ENCODE measurements at regions not wholly inside any gene's neighbourhood (a gene's known extent, or its start where the extent isn't known, plus 50 kb on each side); places are given as distances from the start of the nearest gene placed in this dataset.
"Not testable (repeated sequence)": the region's sequence is repeated elsewhere in the genome, so short reads cannot be mapped to it uniquely, and the experiment has no call there.

DNA sequence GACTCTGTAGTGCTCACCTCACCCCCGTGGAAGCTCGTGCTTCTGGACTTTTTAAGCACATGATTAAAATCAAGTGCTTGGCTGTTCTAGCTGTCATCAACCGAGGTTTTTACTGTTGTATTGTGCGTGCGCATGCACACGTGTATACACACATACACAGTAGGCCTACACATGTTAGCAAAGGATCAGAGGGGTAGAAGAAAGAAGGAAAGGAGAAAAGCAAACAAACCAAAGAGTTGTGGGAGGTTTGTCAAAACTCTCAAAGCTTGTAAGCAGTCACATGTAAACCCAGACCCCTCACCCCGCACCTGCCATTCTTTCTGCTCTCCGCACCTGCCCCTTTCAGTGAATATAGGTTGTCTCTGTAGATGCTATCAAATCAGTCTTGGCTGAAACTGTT is 311.8 kb downstream of the HS3ST1 start:
- no peak for DNase-seq

DNA sequence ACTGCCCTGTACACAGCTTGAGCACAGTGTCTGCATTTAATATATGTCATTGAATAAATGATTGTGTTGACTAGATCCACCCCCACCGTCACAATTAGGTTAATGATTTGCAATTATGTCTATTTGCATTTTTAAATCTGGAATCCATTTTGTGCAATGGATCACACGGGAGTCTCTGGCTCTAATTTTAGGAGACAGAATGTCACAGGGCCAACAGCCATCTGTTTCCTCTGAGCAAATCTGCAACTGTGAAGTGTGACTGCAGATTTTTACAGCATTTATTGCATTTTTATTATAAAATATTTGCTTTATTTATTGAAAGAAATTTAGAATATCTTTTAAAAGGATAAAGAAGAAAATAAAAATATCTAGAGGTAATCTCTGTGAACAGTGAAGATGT is 316.8 kb downstream of the HS3ST1 start:
- DNase-seq: no peak

DNA sequence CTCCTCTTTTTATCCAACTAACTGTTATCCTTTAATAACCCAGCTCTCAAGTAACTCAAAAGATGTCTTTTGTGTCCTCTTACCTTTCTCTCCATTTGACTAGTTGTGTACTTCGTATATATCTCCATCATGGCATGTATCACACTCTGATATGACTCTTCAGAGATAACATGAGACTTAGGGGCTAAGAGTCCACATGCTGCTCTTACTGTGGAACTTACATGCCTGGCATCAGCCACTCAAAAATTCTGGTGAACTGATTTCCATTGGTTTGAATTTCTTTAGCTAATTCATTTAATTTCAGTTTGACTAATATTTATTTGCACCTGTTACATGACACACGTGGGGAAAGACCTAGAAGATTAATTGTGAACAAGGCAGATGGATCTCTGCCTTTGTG is 317.3 kb downstream of the HS3ST1 start:
- no peak for DNase-seq

DNA sequence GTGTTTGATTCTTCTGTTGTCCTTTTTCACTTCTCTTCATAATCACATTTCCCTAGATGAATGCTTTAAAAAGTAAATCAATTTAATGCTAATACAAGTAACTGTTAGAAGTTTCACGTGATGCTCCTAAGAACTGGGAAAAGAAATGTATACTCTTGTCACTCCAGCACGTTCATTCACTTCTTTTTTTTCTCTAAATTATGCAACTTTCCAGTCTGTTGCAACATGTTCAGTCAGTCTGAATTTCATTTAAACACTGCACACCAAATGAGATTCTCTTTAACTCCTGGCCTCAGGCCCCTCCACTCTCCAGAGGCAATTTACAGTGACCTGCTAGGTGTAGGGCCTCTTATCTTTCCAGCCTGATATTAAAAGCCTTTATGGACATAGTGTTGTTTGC is 321.9 kb downstream of the HS3ST1 start:
- no peak for DNase-seq

DNA sequence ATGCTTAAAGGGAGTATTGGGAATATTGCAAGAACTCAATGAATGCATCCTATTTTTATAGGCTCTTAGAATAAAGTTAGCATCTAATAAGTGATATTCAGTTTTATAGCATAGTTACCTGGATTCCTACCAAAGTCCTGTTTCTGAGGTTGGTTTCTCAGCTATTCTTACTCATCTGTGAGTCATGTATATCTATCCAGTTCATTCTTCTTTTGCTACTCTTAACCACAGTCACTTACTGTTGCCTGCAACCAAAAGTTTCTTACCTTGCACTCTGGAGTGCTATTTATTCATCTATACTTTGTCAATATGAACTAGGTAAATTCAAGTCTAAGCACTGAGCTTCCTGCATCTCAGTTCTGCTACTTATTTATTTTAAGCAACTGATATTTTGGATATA is 322.5 kb downstream of the HS3ST1 start:
- DNase-seq: peak; percentile 12

DNA sequence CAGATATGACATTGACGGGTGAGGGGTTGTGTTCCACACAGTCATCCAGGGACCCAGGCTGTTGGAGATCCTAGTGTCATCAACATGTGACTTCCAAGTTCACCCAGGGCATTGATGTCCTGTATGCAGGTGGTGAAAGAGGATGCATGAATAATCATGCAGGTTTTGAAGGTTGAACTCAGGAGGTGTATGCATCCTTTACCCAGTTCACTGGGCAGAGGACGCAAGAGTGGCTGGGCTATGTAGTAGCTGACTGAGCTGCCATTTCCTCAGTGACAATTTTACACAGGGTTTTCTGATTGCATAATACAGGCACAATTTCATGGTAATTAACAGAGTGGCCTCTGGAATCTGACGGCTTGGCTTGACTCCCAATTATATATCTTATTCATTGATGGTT is 323.0 kb downstream of the HS3ST1 start:
- no peak for DNase-seq

DNA sequence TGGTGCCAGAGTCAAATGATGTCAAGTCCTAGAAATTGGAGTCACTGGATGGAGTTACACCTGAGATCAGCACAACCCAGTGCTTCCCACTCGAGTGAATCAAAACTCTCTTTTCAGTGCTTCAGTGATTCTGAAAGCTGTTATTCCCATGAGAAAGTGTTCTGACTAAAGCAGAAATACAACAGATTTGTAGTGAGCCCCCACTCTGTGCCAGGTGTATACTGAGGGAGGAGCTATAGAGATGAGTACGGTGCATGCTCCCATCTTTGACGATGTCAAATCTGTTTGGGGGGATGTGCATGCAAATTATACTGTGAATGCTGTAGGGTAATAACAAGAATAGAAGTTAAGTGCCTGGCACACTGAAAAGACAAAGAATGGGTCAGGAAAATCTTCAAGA is 330.2 kb downstream of the HS3ST1 start:
- DNase-seq: no peak

DNA sequence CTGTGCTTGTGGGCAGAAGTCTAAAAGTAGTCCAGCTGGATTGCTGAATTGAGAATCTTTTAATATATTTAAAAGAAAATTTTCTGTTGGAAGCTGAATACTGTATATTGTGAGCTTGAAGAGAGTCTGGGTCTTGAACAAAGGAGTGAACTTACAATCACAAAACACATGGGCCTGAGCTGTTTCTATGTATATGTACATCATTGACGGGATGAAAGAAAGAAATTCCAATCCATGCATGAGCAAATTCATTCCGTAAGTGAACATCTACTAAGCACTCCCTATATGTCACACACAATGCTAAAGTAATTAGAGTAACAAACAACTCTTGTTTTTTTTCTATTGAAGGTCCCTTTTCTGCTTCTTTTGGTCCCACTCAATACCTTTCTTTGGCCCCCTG is 331.0 kb downstream of the HS3ST1 start:
- DNase-seq: no peak

DNA sequence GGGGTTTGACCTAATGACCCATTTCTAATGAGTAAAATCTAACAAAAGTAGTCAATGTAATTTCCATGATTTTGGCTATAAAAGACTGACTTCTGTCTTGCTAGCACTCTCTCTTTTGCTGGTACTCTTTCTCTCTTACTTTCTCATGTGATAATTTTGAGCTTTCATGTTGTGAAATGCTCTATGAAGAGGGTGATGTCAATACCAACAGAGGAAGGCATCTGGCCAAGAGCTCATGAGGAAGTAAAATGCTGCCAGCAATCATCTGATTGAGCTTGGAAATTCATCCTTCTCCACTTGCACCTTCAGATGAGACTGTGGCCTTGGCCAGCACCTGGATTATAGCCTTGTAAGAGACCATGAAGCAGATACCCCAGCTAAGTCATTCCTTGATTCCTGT is 347.7 kb downstream of the HS3ST1 start:
- DNase-seq: no peak

DNA sequence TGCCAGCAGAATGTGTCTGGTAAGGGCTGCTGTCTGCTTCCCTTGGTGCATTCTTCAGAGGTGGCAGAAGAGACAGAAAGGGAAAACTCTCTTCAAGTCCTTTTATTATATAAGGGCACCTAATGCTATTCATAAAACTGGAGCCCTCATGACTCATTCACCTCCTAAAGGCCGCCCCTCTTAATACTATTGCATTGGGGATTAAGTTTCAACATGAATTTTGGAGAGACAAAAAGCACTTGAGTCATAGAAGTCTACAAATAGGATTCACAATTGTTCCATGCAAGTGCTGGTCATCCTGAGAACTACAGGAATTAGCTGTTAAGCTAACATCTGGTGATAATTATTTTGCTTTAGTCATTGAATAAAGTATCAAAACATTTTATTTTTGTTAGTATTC is 349.5 kb downstream of the HS3ST1 start:
- DNase-seq: no peak

DNA sequence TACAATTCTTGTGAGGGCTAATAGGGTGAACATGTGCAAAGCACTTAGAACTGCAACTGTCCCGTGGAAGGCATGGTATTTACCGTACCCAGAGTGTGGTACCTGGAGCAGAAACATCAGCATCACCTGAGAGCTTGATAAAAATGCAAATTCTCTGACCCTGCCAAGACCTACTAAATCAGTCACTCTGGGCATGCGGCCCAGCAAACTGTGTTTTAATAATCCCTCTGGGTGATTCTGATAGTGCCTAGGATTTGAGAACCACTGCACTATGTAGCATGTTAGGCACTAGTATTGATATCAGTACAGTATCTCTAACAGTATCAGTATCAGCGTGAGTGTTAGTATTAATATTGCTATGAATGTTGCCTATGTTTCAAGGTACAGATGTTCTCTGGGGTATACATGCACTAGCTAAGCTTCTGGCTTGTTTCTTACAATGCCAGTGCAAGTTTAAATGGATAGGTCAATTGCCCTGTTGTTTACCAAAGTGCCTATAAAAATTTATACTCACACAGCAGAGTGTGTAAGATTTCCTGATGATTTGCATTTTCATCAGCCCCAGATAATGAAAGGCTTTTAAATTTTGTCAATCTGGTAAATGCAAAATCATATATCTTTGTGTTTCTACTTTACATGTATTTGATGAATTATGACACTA is 354.0 kb downstream of the HS3ST1 start:
- no peak for DNase-seq

DNA sequence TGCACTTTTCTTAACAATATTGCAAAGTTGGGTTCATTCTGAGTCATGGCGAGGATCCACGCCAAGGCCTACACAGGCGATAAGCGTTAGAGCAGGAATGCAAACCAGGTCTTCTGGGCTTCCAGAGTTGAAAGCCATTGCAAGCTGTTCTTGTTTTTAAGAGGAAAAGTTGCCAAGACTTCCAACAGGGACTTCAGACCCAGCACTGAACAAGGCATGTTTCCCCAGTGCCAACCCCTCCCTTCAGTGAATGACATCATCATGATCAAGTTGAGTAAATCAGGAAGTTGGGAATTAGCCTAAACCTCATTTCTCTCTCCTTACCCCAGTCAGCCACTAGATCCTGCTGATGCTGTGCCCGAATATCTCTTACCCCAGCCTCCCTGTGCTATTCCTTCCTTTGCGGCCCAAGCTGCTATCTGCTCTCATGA is 355.1 kb downstream of the HS3ST1 start:
- no peak for DNase-seq

DNA sequence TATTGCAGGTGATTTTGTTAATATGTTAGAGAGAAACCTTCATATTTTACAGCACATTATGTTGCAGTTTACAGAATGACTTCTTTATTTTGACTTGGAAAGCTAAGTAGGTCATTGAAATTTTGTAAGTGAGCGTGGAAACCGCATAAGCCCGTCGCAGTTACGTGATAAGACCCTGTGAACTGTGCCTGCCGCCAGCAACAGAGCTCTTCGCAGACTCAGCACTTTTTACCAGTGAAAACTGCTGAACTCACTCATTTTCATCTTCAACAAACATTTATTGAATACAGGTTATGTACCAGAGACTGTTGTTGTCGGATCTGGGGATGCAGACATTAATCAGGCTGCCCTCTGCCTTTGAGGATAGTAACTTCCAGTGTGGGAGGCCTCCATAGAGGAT is 355.7 kb downstream of the HS3ST1 start:
- DNase-seq: no peak

DNA sequence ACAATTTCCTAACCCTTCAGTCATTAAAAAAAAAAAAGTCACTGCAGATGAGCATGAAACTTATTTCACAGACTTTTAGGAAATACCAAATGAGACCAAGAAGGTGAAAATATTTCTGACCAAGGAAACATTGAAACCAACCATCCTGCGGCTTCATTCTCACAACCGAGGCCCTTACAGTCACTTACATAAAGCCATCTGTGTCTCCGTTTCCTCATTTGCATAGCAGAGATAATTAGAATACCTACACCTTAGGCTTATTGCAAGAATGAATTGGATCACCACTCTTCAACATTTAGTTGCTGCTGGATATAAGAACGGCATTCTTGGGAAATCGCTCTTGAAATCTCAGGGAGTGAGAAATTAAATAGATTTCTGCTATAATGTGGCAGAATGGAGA is 356.2 kb downstream of the HS3ST1 start:
- DNase-seq: no peak

DNA sequence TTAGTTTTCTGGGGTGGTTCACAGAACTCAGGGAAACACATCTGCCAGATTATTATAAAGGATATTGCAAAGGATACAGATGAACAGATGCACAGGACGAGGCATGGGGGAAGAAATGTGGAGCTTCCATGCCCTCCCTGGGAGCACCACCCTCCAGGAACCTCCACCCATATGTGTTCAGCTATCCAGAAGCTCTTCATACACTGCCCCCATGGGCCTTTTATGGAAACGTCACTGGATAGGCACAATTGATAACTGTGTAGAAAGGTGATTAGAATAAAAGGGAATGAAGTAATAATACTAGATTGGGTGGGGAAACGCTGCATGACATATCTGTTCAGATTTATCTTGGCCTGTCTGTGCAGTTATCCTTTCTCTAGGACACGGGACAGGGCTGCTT is 357.9 kb downstream of the HS3ST1 start:
- no peak for DNase-seq

DNA sequence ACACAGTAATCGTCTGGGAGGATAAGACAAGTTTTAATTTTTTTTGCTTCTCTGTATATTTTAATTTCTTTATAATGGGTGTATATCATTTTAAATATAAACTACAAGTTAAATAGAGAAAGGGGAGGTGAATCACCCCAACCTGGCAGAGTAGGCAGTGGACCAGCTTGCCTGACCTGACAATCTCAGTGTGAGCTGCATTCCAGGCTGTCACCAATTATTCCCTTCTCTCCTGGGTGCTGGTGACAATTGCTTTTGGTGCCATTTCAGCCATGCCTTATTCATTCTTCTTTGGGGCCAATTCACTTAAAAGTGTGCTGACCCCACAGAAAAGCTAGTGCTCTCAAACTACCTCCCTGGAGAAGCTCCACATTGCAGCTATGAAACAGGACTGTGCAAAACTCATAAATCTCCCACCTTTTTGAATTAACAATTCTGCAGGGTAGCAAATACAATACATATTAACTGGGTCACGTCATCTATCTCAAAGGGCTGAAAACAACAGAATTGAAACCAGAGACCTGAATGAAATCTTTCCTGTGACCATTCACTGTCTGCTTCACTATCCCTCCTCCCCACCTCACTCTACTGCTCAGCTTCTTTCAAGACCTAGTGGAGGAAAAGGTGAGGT is 359.0 kb downstream of the HS3ST1 start:
- no peak for DNase-seq

DNA sequence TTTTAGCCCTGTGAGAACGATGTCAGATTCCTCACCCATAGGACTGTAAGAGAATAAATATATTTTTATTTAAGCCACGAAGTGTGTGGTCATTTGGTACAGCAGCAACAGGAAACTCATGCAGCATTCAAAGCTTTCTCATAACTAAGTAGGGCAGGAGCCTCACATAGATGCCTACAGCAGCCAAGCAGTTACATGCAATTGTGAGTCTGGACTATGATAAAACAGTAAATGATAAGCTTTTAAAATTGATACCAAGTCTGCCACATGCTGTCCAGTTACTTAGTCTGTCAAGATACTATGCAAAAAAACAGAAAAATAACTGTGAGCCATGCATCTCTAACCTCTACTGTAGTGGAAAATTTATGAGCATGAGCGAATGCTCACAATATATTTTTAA is 359.6 kb downstream of the HS3ST1 start:
- DNase-seq: no peak

DNA sequence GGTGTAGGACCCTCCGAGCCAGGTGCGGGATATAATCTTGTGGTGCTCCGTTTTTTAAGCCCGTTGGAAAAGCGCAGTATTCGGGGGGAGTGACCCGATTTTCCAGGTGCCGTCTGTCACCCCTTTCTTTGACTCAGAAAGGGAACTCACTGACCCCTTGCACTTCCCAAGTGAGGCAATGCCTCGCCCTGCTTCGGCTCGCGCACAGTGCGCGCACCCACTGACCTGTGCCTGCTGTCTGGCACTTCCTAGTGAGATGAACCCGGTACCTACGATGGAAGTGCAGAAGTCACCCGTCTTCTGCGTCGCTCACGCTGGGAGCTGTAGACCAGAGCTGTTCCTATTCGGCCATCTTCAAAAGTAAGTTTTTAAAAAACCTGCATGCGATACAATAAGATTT is 362.1 kb downstream of the HS3ST1 start:
- not testable (repeated sequence) for DNase-seq

DNA sequence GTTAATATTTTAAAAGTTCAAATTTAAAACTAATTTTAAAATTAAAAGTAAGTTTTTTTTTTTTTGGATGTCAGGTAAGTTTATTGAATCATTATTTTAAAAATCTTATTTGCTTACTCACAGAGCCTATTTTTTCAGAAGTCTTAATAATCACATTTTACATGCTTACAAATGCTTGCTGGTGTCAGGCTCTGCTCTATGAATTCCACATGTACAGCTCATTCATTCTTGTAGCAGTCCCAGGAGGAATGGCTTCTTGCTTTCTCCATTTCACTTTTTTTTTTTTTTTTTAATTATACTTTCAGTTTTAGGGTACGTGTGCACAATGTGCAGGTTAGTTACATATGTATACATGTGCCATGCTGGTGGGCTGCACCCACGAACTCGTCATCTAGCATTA is 368.1 kb downstream of the HS3ST1 start:
- DNase-seq: not testable (repeated sequence)

DNA sequence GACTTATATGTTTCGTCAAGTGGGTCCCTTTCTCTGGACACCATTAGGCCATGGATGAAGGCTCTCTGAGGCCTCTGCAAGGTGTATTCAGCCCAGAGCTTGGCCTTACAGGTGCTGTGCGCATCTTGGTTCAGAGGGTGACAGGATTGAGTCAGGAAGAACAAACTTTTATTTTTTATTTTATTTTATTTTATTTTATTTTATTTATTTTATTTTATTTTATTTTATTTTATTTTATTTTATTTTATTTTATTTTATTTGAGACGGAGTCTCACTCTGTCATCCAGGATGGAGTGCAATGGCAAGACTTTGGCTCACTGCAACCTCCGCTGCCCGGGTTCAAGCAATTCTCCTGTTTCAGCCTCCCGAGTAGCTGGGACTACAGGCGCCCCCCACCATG is 370.4 kb upstream of the CLNK start:
- DNase-seq: not testable (repeated sequence)

DNA sequence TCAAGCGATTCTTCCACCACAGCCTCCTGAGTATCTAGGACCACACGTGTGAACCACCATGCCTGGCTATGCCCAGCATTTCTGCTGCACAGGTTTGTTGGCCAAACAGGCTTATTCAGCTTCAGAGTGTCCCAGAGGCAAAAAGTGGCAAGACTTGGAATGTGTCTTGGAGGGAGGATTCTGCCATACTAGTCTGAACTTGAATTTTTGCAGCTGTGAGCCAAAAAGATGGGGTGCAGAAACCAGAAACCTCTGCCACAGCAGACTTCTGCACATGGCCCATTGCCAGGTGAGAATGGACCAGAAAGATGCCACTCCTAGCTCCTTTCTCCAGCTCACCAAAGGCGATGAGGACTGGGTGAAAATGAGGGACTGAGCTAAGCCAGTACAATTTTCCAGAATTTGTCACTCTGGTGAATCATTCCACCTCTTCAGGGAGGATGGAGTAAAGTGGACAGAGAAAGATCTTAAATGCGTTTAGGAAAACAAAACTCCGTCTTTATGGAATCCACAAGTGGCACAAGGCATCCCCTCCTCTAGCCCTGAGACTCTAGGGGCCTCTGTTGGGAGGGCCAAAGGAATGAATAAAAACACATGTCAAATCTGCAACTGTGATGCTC is 369.1 kb upstream of the CLNK start:
- no peak for DNase-seq

DNA sequence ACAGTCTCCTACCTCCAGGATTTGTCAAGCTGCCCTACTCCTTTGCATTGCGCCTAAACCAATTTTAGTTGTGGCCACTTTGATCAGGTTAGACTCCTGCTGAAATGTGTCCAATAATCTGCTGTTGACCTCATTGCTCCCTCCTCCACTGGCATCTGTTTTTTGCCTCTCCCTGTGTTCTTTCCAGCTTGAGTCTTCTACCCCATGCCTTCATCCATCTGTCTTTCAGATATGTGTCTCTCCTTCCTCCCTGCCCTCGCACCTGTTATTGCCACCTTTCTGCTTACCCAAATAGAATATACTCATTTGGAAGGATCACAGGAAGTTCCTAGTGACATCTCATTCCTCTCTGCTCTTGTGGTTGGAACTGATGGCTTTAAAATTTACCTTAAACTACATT is 366.6 kb upstream of the CLNK start:
- no peak for DNase-seq

DNA sequence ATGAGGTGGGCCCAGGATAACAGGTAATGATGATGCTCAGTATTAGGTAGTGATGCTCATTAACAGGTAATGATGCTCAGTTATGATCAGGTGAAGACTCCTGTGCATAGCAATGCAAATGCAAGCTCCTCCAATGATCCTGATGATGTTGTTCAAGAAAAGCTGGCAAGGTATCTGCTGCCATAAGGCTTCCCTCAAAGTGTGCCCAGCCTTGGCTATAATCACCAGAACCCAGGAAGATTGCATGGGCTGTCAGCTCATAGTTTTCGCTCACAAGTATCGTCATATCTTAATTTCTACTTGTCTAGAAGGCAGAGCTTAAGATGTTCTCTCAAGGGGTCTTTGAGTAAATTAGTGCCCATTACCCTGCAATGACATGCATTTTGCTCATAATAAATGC is 366.2 kb upstream of the CLNK start:
- DNase-seq: no peak

DNA sequence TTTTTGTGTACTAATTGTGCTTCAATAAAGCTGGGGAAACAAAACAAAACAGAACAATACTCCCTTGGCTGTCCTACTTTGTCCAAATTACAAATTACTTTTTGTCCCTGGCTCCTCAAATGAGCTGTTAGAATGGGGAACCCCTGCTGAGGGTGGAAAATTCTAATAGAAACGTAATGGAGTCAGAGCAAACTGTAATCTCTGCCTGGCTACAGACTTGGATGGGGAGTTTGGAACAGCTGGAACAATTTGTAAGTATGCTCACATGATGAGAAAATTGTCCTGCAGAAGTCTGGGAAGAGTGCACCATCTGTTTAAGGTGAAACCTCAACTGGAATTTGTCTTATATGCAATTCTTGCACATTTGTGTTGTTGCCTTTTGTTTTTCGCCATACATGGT is 364.4 kb upstream of the CLNK start:
- no peak for DNase-seq

DNA sequence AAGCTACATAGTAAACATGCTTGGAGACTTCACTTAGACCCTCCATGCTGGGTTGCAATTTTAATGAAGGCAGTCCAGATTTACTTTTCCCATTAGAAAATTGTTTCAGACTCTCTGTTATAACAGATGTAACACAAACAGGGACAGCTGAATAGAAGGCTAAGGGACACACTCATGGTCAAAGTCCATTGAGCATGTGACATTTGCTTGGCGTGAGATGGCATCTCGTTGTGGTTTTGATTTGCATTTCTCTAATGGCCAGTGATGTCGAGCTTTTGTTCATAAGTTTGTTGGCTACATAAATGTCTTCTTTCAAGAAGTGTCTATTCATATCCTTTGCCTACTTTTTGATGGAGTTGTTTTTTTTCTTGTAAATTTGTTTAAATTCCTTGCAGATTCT is 358.2 kb upstream of the CLNK start:
- DNase-seq: no peak
